EH (cell line): ENCODE measurements at regions not wholly inside any gene's neighbourhood (a gene's known extent, or its start where the extent isn't known, plus 50 kb on each side); places are given as distances from the start of the nearest gene placed in this dataset.
"Not testable (repeated sequence)": the region's sequence is repeated elsewhere in the genome, so short reads cannot be mapped to it uniquely, and the experiment has no call there.

Experiments
- DNase-seq: peaks from one replicate; pipeline ENCODE4 v3.0.0-alpha.2; 2015; ENCODE audit warnings: low read depth

GRCh38 chr22:49457946-49458707, 369.5 kb downstream of the BRD1 start:
- DNase-seq: no peak

- DNase-seq: no peak
Measured at GRCh38 chr22:49457146-49457545, 370.5 kb downstream of the BRD1 start.

GRCh38 chr22:49455595-49455994, 372.1 kb downstream of the BRD1 start:
- no peak for DNase-seq

GRCh38 chr22:49454726-49455125, 372.9 kb downstream of the BRD1 start:
- no peak for DNase-seq

GRCh38 chr22:49453771-49454170, 373.9 kb downstream of the BRD1 start:
- DNase-seq: no peak

GRCh38 chr22:49453019-49453418, 374.7 kb downstream of the BRD1 start:
- not testable (repeated sequence) for DNase-seq

- no peak for DNase-seq
Measured at GRCh38 chr22:49452362-49452946, 375.2 kb downstream of the BRD1 start.

GRCh38 chr22:49451070-49451840, 376.4 kb downstream of the BRD1 start:
- DNase-seq: no peak

GRCh38 chr22:49450498-49450897, 377.2 kb downstream of the BRD1 start:
- DNase-seq: no peak

- DNase-seq: no peak
Measured at GRCh38 chr22:49449811-49450446, 377.7 kb downstream of the BRD1 start.

GRCh38 chr22:49449377-49449776, 378.3 kb downstream of the BRD1 start:
- no peak for DNase-seq

GRCh38 chr22:49448526-49448925, 379.1 kb downstream of the BRD1 start:
- no peak for DNase-seq

GRCh38 chr22:49447837-49448236, 379.8 kb downstream of the BRD1 start:
- DNase-seq: no peak

GRCh38 chr22:49446759-49447710, 380.6 kb downstream of the BRD1 start:
- no peak for DNase-seq

- no peak for DNase-seq
Measured at GRCh38 chr22:49446145-49446758, 381.4 kb downstream of the BRD1 start.

- no peak for DNase-seq
Measured at GRCh38 chr22:49444781-49445180, 382.9 kb downstream of the BRD1 start.

GRCh38 chr22:49440931-49441330, 386.7 kb downstream of the BRD1 start:
- DNase-seq: no peak

GRCh38 chr22:49439373-49439772, 388.3 kb downstream of the BRD1 start:
- DNase-seq: no peak

GRCh38 chr22:49437956-49438355, 389.7 kb downstream of the BRD1 start:
- no peak for DNase-seq

GRCh38 chr22:49437356-49437755, 390.3 kb downstream of the BRD1 start:
- DNase-seq: no peak

GRCh38 chr22:49436056-49436455, 391.6 kb downstream of the BRD1 start:
- no peak for DNase-seq
